ENCODE measurements at regions not wholly inside any gene's neighbourhood (a gene's known extent, or its start where the extent isn't known, plus 50 kb on each side); places are given as distances from the start of the nearest gene placed in this dataset.

GRCh38 chr2:7653617-7654016 lies 736.4 kb downstream of the RNF144A start:
- no peak for TF ChIP-seq CTCF (IDR thresholded peaks at IDR 0.05)
- no peak for TF ChIP-seq POLR2A (IDR thresholded peaks at IDR 0.05)
- no peak for TF ChIP-seq POLR2AphosphoS5 (IDR thresholded peaks at IDR 0.05)
- no peak for TF ChIP-seq EP300 (IDR thresholded peaks at IDR 0.05)
